HT1080 (cell line): ENCODE measurements at regions not wholly inside any gene's neighbourhood (a gene's known extent, or its start where the extent isn't known, plus 50 kb on each side); places are given as distances from the start of the nearest gene placed in this dataset.
"Not testable (repeated sequence)": the region's sequence is repeated elsewhere in the genome, so short reads cannot be mapped to it uniquely, and the experiment has no call there.

Experiments
- DNase-seq: peaks from one replicate; pipeline ENCODE4 v3.0.0-alpha.2; 2015; ENCODE audit warnings: low read depth

GRCh38 chr4:55028196-55028595 lies 97.2 kb downstream of the KDR start:
- DNase-seq: no peak

GRCh38 chr4:55027596-55027995 lies 97.8 kb downstream of the KDR start:
- no peak for DNase-seq

GRCh38 chr4:55025456-55025855 lies 99.9 kb downstream of the KDR start:
- not testable (repeated sequence) for DNase-seq

GRCh38 chr4:55023030-55023429 lies 102.4 kb downstream of the KDR start:
- no peak for DNase-seq

GRCh38 chr4:55021214-55021613 lies 104.2 kb downstream of the KDR start:
- no peak for DNase-seq

GRCh38 chr4:55020131-55020530 lies 105.3 kb downstream of the KDR start:
- no peak for DNase-seq

- DNase-seq: no peak
Measured at GRCh38 chr4:55018978-55019377, 106.4 kb downstream of the KDR start.

- DNase-seq: no peak
Measured at GRCh38 chr4:55018521-55018920, 106.9 kb downstream of the KDR start.

GRCh38 chr4:55017406-55017805 lies 108.0 kb downstream of the KDR start:
- no peak for DNase-seq

- no peak for DNase-seq
Measured at GRCh38 chr4:55016131-55016530, 109.3 kb downstream of the KDR start.

GRCh38 chr4:55014876-55015275 lies 110.5 kb downstream of the KDR start:
- no peak for DNase-seq

- DNase-seq: no peak
Measured at GRCh38 chr4:55013431-55013955, 111.9 kb downstream of the KDR start.

- DNase-seq: no peak
Measured at GRCh38 chr4:55012363-55013230, 112.8 kb downstream of the KDR start.

GRCh38 chr4:55011761-55012160 lies 113.6 kb downstream of the KDR start:
- no peak for DNase-seq

- no peak for DNase-seq
Measured at GRCh38 chr4:55010550-55010949, 114.8 kb downstream of the KDR start.

- peak; percentile 18 for DNase-seq
Measured at GRCh38 chr4:55008166-55009056, 117.0 kb downstream of the KDR start.

- DNase-seq: no peak
Measured at GRCh38 chr4:55005910-55006309, 119.5 kb downstream of the KDR start.

- DNase-seq: no peak
Measured at GRCh38 chr4:55004831-55005230, 120.6 kb downstream of the KDR start.

- DNase-seq: no peak
Measured at GRCh38 chr4:55002431-55002830, 123.0 kb downstream of the KDR start.

- DNase-seq: no peak
Measured at GRCh38 chr4:55001538-55001937, 123.9 kb downstream of the KDR start.

- DNase-seq: no peak
Measured at GRCh38 chr4:54999003-54999402, 126.4 kb downstream of the KDR start.

- DNase-seq: not testable (repeated sequence)
Measured at GRCh38 chr4:54993473-54994026, 131.8 kb downstream of the KDR start.
